ENCODE measurements at regions not wholly inside any gene's neighbourhood (a gene's known extent, or its start where the extent isn't known, plus 50 kb on each side); places are given as distances from the start of the nearest gene placed in this dataset.

GRCh38 chr16:73405851-73406250, 357.9 kb upstream of the ZFHX3 start:
- dilution Hi-C loops (cut with HindIII; ENCODE audit: low sequenced_read_pairs, unreplicated experiment), result no loop called here
- no peak for DNase-seq
- WGBS, 2 experiments (ENCODE audit: extremely low coverage in 2 of 2, insufficient read length in 1 of 2), result 39% methylated on average over 3 of the region's 11 CpGs; no CpG with 5 or more reads in 1 of the 2 experiments
- ATAC-seq (ENCODE audit: low read depth), result no peak
- BruUV-seq (replicated peaks), result no TSS peak
- Histone ChIP-seq H3K27ac (ENCODE audit: insufficient read depth, low read length) (no peak overlapping the region), H2BK15ac (ENCODE audit: low read depth, low read length) (no peak overlapping the region), H3K4me1 (ENCODE audit: control insufficient read depth, insufficient read depth, low read length) (no peaks in the 10 kb centered on the region), H3K4me2 (ENCODE audit: low read depth, low read length) (no peak overlapping the region), H3K36me3 (ENCODE audit: control insufficient read depth, insufficient read depth, low read length) (no peaks in the 10 kb centered on the region), H3K9ac (ENCODE audit: low read depth, low read length) (no peak overlapping the region), H4K91ac (ENCODE audit: insufficient read depth, low read depth, low read length) (no peak overlapping the region), H2BK120ac (ENCODE audit: low read depth, low read length) (no peak overlapping the region), H2BK20ac (ENCODE audit: low read depth, low read length) (no peak overlapping the region), H4K20me1 (ENCODE audit: insufficient read depth, low read length) (no peaks in the 10 kb centered on the region), H3K9me1 (ENCODE audit: insufficient read depth, low read length) (no peaks in the 10 kb centered on the region), H2AK9ac (replicated peaks; ENCODE audit: low read depth, low read length, poor library complexity) (no peak overlapping the region), H3K79me1 (ENCODE audit: low read depth in 1 of 2, low read length in 2 of 2) (no peaks in the 10 kb centered on the region), H2BK5ac (ENCODE audit: low read depth, low read length, poor library complexity, severe bottlenecking) (no peak overlapping the region), H3K56ac (ENCODE audit: extremely low read depth, insufficient read depth, low read length) (no peak overlapping the region), H3K9me3 (ENCODE audit: control insufficient read depth, insufficient read depth, low read length) (no peaks in the 10 kb centered on the region; the same call in 1 of the 2 replicates), H2AFZ (replicated peaks; ENCODE audit: low read length, poor library complexity) (peak overlapping the region; percentile 4), H3K23ac (ENCODE audit: low read depth, low read length) (no peak overlapping the region), H4K8ac (ENCODE audit: low read depth in 2 of 2, low read length in 2 of 2) (no peak overlapping the region), H3K14ac (replicated peaks; ENCODE audit: low read depth, low read length) (no peak overlapping the region), H2AK5ac (ENCODE audit: low read depth, low read length) (no peak overlapping the region), H3K4ac (ENCODE audit: low read depth, low read length) (no peak overlapping the region), H3K18ac (ENCODE audit: low read depth, low read length) (no peak overlapping the region), H3K4me3 (ENCODE audit: insufficient read depth, low read depth, low read length) (no peak overlapping the region), H4K5ac (ENCODE audit: low read depth, low read length) (no peak overlapping the region), H3K27me3 (ENCODE audit: control insufficient read depth, insufficient read depth, low read length) (no peaks in the 10 kb centered on the region; the same call in 1 of the 2 replicates)
- POLR2A ChIA-PET (ENCODE audit: unreplicated experiment), result no interaction called here
- in situ Hi-C loops (cut with MboI; ENCODE audit: low sequenced_read_pairs), result no loop called here
- intact Hi-C loops (cut with micrococcal nuclease), result no loop called here
- CTCF ChIA-PET, result no interaction called here
- TF ChIP-seq CEBPB (IDR thresholded peaks at IDR 0.05; ENCODE audit: low read depth, low read length) (no peak), POLR2A (IDR thresholded peaks at IDR 0.05; ENCODE audit: low read depth, low read length) (no peak)
